OCI-LY1 (cell line): ENCODE measurements at regions not wholly inside any gene's neighbourhood (a gene's known extent, or its start where the extent isn't known, plus 50 kb on each side); places are given as distances from the start of the nearest gene placed in this dataset.

Experiments used
- EZH2 ChIP-seq: fragments of 200-600 bp; sonication (generic), shearing (Covaris generic); IDR thresholded peaks from 2 replicates; pipeline ENCODE4 v1.8.0; 2017; ENCODE audit warnings: borderline replicate concordance, mixed run types, mild to moderate bottlenecking, antibody characterized with exemption, low read length, moderate library complexity, mixed read lengths
- TF ChIP-seq, protein P1 (sequence below): fragments of 200-600 bp; sonication (generic), shearing (Covaris generic); IDR thresholded peaks from 2 replicates; pipeline ENCODE4 v1.5.1; 2017; ENCODE audit warnings: mild to moderate bottlenecking, antibody characterized with exemption, low read length, moderate library complexity, mixed read lengths

- TF ChIP-seq, protein P1, sequence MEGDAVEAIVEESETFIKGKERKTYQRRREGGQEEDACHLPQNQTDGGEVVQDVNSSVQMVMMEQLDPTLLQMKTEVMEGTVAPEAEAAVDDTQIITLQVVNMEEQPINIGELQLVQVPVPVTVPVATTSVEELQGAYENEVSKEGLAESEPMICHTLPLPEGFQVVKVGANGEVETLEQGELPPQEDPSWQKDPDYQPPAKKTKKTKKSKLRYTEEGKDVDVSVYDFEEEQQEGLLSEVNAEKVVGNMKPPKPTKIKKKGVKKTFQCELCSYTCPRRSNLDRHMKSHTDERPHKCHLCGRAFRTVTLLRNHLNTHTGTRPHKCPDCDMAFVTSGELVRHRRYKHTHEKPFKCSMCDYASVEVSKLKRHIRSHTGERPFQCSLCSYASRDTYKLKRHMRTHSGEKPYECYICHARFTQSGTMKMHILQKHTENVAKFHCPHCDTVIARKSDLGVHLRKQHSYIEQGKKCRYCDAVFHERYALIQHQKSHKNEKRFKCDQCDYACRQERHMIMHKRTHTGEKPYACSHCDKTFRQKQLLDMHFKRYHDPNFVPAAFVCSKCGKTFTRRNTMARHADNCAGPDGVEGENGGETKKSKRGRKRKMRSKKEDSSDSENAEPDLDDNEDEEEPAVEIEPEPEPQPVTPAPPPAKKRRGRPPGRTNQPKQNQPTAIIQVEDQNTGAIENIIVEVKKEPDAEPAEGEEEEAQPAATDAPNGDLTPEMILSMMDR, result no peak
- TF ChIP-seq EZH2, result no peak
These were observed 166.8 kb upstream of the IER5L start for GRCh38 chr9:129344641-129345495.
